ENCODE measurements at regions not wholly inside any gene's neighbourhood (a gene's known extent, or its start where the extent isn't known, plus 50 kb on each side); places are given as distances from the start of the nearest gene placed in this dataset.

- POLR2A ChIA-PET (ENCODE audit: partially characterized antibody), result no interaction called here
- no peak overlapping the region for H3K56ac ChIP-seq (replicated peaks; ENCODE audit: insufficient read length, low read depth, low read length)
- no peaks in the 10 kb centered on the region for H3K36me3 ChIP-seq (ENCODE audit: control insufficient read depth in 2 of 4, insufficient read depth in 4 of 4, low read length in 3 of 4)
- H3K27me3 ChIP-seq (replicated peaks in 1 of 4; ENCODE audit: control insufficient read depth in 3 of 4, extremely low read depth in 1 of 4, insufficient read depth in 3 of 4, low read length in 3 of 4), result no peaks in the 10 kb centered on the region
- FAIRE-seq, result no peak
- no peak overlapping the region for H4K8ac ChIP-seq (ENCODE audit: extremely low read depth, insufficient read depth, low read length)
- no peak overlapping the region for H2BK120ac ChIP-seq (replicated peaks; ENCODE audit: low read depth, low read length)
- H3K4me2 ChIP-seq (ENCODE audit: insufficient read depth in 1 of 2, low read depth in 2 of 2, low read length in 2 of 2), result no peak overlapping the region
- no peak overlapping the region for H3K14ac ChIP-seq (ENCODE audit: insufficient read length)
- H3K4me3 ChIP-seq (ENCODE audit: extremely low read depth in 1 of 4, insufficient read depth in 2 of 4, low read depth in 3 of 4, low read length in 4 of 4), result no peak overlapping the region
- H2BK5ac ChIP-seq (ENCODE audit: low read depth, low read length), result no peak overlapping the region
- H3K4me1 ChIP-seq (replicated peaks in 1 of 4; ENCODE audit: control insufficient read depth in 3 of 4, insufficient read depth in 4 of 4, low read length in 3 of 4), result peaks cover 2 to 13% (median 7%) of the 10 kb centered on the region in 4 experiments; a peak in 4 of 7 replicates
- no peak overlapping the region for H2BK15ac ChIP-seq (ENCODE audit: low read length)
- H4K91ac ChIP-seq (replicated peaks; ENCODE audit: insufficient read length, low read length), result no peak overlapping the region
- H2BK20ac ChIP-seq (ENCODE audit: low read length), result no peak overlapping the region
- H3K79me2 ChIP-seq (ENCODE audit: control insufficient read depth in 1 of 2, insufficient read depth in 2 of 2, low read length in 2 of 2), result no peaks in the 10 kb centered on the region
- no peak overlapping the region for H3K4ac ChIP-seq (replicated peaks; ENCODE audit: insufficient read length, low read depth, low read length)
- DNase-seq (ENCODE audit: low read depth in 1 of 2, low spot score in 2 of 2), result no peak
- no peak overlapping the region for H3K23ac ChIP-seq (ENCODE audit: insufficient read length)
- CTCF ChIA-PET (ENCODE audit: partially characterized antibody), result no interaction called here
- no peak overlapping the region for H3K9ac ChIP-seq (replicated peaks in 1 of 4; ENCODE audit: extremely low read depth in 1 of 4, low read depth in 3 of 4, low read length in 3 of 4)
- H3K27ac ChIP-seq (ENCODE audit: low read depth, low read length), result no peak overlapping the region
- no peak overlapping the region for H2BK12ac ChIP-seq (ENCODE audit: low read depth, low read length)
- 89% methylated on average over 6 of the region's 6 CpGs; no CpG with 5 or more reads in 1 of the 2 experiments for WGBS, 2 experiments (ENCODE audit: extremely low coverage in 1 of 2, insufficient coverage in 1 of 2, insufficient read length in 1 of 2, insufficient replicate concordance in 2 of 2, low coverage in 1 of 2, low lambda C conversion rate in 2 of 2, missing lambda C conversion rate in 1 of 2)
- H2AFZ ChIP-seq (ENCODE audit: low read length), result peak overlapping the region; percentile 42; the same call in 1 of the 2 replicates
- no peak overlapping the region for H3K18ac ChIP-seq (ENCODE audit: extremely low read depth, low read length)
- H3K9me3 ChIP-seq (ENCODE audit: insufficient read depth in 2 of 2, low read depth in 1 of 2, low read length in 1 of 2), result no peaks in the 10 kb centered on the region
- H4K5ac ChIP-seq (ENCODE audit: insufficient read length, low read depth, low read length), result no peak overlapping the region
- H2AK5ac ChIP-seq (ENCODE audit: low read depth, low read length), result no peak overlapping the region
- H3K23me2 ChIP-seq (ENCODE audit: low read depth, low read length), result no peaks in the 10 kb centered on the region
- H4K20me1 ChIP-seq (replicated peaks in 1 of 2; ENCODE audit: control insufficient read depth in 1 of 2, insufficient read depth in 2 of 2, low read length in 2 of 2), result no peaks in the 10 kb centered on the region
- H3K79me1 ChIP-seq (ENCODE audit: low read depth, low read length), result no peaks in the 10 kb centered on the region
- TF ChIP-seq NANOG (IDR thresholded peaks at IDR 0.05; ENCODE audit: insufficient read depth, low read depth, low read length, poor library complexity, severe bottlenecking), result no peak
- no peak for TF ChIP-seq SIRT6 (IDR thresholded peaks at IDR 0.05; ENCODE audit: low read length)
- TF ChIP-seq KDM4A (IDR thresholded peaks at IDR 0.05; ENCODE audit: low read depth, low read length, severe bottlenecking), result no peak
- TF ChIP-seq TBP (IDR thresholded peaks at IDR 0.05; ENCODE audit: low read depth, low read length), result no peak
- TF ChIP-seq RFX5 (IDR thresholded peaks at IDR 0.05; ENCODE audit: borderline replicate concordance, low read depth, low read length), result no peak
- TF ChIP-seq ATF2 (IDR thresholded peaks at IDR 0.05; ENCODE audit: low read length), result no peak
- TF ChIP-seq SP1 (IDR thresholded peaks at IDR 0.05; ENCODE audit: low read depth, low read length), result no peak
- no peak for TF ChIP-seq POLR2AphosphoS5 (IDR thresholded peaks at IDR 0.05; ENCODE audit: low read depth, low read length)
- no peak for TF ChIP-seq TAF1 (IDR thresholded peaks at IDR 0.05; ENCODE audit: low read depth, low read length)
- no peak for TF ChIP-seq TAF7 (optimal IDR thresholded peaks at IDR 0.05; ENCODE audit: borderline replicate concordance, low read depth, low read length)
- TF ChIP-seq SAP30 (IDR thresholded peaks at IDR 0.05; ENCODE audit: insufficient read depth, insufficient replicate concordance, low read length), result no peak
- no peak for TF ChIP-seq POU5F1 (IDR thresholded peaks at IDR 0.05; ENCODE audit: low read depth, low read length)
- no peak for TF ChIP-seq KDM1A (IDR thresholded peaks at IDR 0.05; ENCODE audit: borderline replicate concordance, low read length)
- TF ChIP-seq CHD1 (IDR thresholded peaks at IDR 0.05; ENCODE audit: low read depth, low read length), result no peak
Measured at GRCh38 chr10:105840288-105840770, 1199.2 kb downstream of the SORCS3 start.
